AG04450 (cell line): ENCODE measurements at regions not wholly inside any gene's neighbourhood (a gene's known extent, or its start where the extent isn't known, plus 50 kb on each side); places are given as distances from the start of the nearest gene placed in this dataset.

Source experiments
- CTCF ChIA-PET: fragments of 300-600, 350-600 bp; formaldehyde crosslinking; extraction: SDS; loops from one replicate; lab custom pipeline; 2022; ENCODE audit warnings: antibody characterized with exemption, inconsistent platforms; lab: Charles Lee
- POLR2A ChIA-PET: fragments of 350-600 bp; formaldehyde crosslinking; extraction: SDS; loops from one replicate; lab custom pipeline; 2021; ENCODE audit warnings: antibody characterized with exemption, inconsistent platforms; lab: Yijun Ruan, JAX
- DNase-seq: peaks from one replicate; pipeline ENCODE4 v3.0.0-alpha.2; 2011; ENCODE audit warnings: low read depth, low spot score
- H3K27ac ChIP-seq: one replicate; pipeline ENCODE4 v1.5.1; 2012; ENCODE audit warnings: low read depth, low read length, control low read depth
- H3K27me3 ChIP-seq: one replicate; pipeline ENCODE4 v1.6.0; 2012; ENCODE audit warnings: low read length; ENCODE audit not compliant: control insufficient read depth, insufficient read depth
- H3K4me3 ChIP-seq: 2 replicates; pipeline ENCODE4 v1.5.1; 2011; ENCODE audit warnings: mild to moderate bottlenecking, low read depth, low read length, control low read depth
- H3K9me3 ChIP-seq: 2 replicates; pipeline ENCODE4 v1.5.1; 2012; ENCODE audit warnings: low read length; ENCODE audit not compliant: control insufficient read depth, insufficient read depth
- TF ChIP-seq, protein P1 (sequence below): IDR thresholded peaks from 2 replicates; pipeline ENCODE4 v1.5.1; 2011; ENCODE audit warnings: low read depth, low read length, control low read depth, inconsistent platforms

- POLR2A ChIA-PET: no interaction called here
- H3K4me3 ChIP-seq: no peak overlapping the region
- CTCF ChIA-PET: no interaction called here
- TF ChIP-seq, protein P1, sequence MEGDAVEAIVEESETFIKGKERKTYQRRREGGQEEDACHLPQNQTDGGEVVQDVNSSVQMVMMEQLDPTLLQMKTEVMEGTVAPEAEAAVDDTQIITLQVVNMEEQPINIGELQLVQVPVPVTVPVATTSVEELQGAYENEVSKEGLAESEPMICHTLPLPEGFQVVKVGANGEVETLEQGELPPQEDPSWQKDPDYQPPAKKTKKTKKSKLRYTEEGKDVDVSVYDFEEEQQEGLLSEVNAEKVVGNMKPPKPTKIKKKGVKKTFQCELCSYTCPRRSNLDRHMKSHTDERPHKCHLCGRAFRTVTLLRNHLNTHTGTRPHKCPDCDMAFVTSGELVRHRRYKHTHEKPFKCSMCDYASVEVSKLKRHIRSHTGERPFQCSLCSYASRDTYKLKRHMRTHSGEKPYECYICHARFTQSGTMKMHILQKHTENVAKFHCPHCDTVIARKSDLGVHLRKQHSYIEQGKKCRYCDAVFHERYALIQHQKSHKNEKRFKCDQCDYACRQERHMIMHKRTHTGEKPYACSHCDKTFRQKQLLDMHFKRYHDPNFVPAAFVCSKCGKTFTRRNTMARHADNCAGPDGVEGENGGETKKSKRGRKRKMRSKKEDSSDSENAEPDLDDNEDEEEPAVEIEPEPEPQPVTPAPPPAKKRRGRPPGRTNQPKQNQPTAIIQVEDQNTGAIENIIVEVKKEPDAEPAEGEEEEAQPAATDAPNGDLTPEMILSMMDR: no peak
- no peaks in the 10 kb centered on the region for H3K27me3 ChIP-seq
- no peak for DNase-seq
- no peak overlapping the region for H3K27ac ChIP-seq
- no peaks in the 10 kb centered on the region for H3K9me3 ChIP-seq
These were observed 644.3 kb downstream of the BCL11A start for GRCh38 chr2:59909147-59909546.

DNA sequence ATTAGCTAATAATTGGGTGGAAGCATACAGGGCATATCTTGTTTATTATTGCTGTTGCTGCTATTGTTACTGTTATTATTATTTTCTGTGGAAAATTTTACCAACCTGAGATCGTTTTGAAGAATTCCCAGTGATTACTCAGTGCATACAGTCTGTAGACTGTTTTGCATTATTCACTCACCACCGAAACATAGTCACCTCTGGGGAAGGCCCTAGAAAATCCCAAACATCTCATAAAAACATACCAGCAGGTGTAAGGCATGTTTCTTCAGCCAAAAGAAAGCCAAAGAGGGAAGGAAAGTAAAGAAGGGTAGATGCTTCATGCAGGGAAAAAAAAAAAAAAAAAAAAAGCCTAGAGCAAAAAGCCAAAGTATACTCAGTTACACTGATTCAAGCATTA is 647.7 kb downstream of the BCL11A start:
- POLR2A ChIA-PET: no interaction called here
- no peaks in the 10 kb centered on the region for H3K27me3 ChIP-seq
- no peak overlapping the region for H3K4me3 ChIP-seq
- CTCF ChIA-PET: no interaction called here
- no peak for DNase-seq
- H3K27ac ChIP-seq: no peak overlapping the region
- TF ChIP-seq, protein P1: no peak
- H3K9me3 ChIP-seq: no peaks in the 10 kb centered on the region

DNA sequence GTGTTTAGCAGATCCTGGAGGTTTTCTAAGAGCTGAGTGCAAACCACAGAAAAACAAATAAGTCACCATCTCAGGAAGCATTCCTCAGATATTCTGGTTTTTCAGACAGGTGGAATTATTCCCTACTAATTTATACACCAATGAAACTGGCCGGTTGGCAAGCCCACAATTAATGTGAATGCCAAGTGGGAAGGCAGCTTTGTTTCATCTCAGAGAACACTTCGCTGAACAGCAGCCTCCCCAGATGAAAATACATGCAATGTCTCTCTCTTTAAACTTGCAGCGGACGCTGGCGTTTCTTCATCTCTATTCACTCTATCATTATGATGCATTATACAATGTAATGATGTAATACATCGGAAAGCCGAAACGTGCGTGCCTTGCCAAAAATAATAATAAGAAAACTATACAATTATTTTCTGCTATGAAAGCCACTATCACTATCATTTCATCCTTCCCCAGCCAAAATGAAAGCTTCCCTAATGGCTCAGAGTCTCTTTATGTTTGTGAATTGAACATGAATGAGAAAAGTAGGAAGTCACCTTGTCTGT is 649.4 kb downstream of the BCL11A start:
- ChIA-PET CTCF (no interaction called here), POLR2A (no interaction called here)
- Histone ChIP-seq H3K27me3 (no peaks in the 10 kb centered on the region), H3K4me3 (no peak overlapping the region), H3K27ac (no peak overlapping the region), H3K9me3 (no peaks in the 10 kb centered on the region)
- no peak for DNase-seq
- TF ChIP-seq, protein P1: no peak

- Histone ChIP-seq H3K4me3 (no peak overlapping the region), H3K27me3 (no peaks in the 10 kb centered on the region), H3K27ac (no peak overlapping the region), H3K9me3 (no peaks in the 10 kb centered on the region)
- ChIA-PET POLR2A (no interaction called here), CTCF (no interaction called here)
- TF ChIP-seq, protein P1: no peak
- DNase-seq: no peak
These were observed 652.6 kb downstream of the BCL11A start for GRCh38 chr2:59900728-59901452.

- Histone ChIP-seq H3K4me3 (no peak overlapping the region), H3K9me3 (no peaks in the 10 kb centered on the region), H3K27ac (no peak overlapping the region), H3K27me3 (no peaks in the 10 kb centered on the region)
- POLR2A ChIA-PET: no interaction called here
- no peak for DNase-seq
- TF ChIP-seq, protein P1: no peak
- CTCF ChIA-PET: no interaction called here
These were observed 653.8 kb downstream of the BCL11A start for GRCh38 chr2:59899692-59900091.
